ENCODE measurements at regions not wholly inside any gene's neighbourhood (a gene's known extent, or its start where the extent isn't known, plus 50 kb on each side); places are given as distances from the start of the nearest gene placed in this dataset.

- no peak for ATAC-seq
- Mint-ChIP-seq H3K27me3 (ENCODE audit: low read depth in 2 of 2) (no peaks in the 10 kb centered on the region), H3K9me3 (peaks cover 12 to 32% of the 10 kb centered on the region in 2 donors), H3K4me3 (no peak overlapping the region), H3K4me1 (no peaks in the 10 kb centered on the region), H3K27ac (no peak overlapping the region), H3K36me3 (no peaks in the 10 kb centered on the region)
- Histone ChIP-seq H3K4me1 (ENCODE audit: control insufficient read depth, insufficient read depth, low read length) (no peaks in the 10 kb centered on the region), H3K27me3 (ENCODE audit: control insufficient read depth, insufficient read depth, low read length) (no peaks in the 10 kb centered on the region), H3K4me3 (ENCODE audit: low read length) (no peak overlapping the region), H3K9me3 (ENCODE audit: control insufficient read depth, insufficient read depth, low read length) (peaks cover 10% of the 10 kb centered on the region), H3K36me3 (ENCODE audit: control insufficient read depth, insufficient read depth, low read length) (no peaks in the 10 kb centered on the region), H3K27ac (ENCODE audit: low read length) (no peak overlapping the region)
- intact Hi-C loops (cut with micrococcal nuclease): no loop called here
- DNase-seq: no peak
- WGBS (ENCODE audit: insufficient coverage): 48% methylated on average over 1 of the region's 1 CpG
- TF ChIP-seq CTCF (IDR thresholded peaks at IDR 0.05): no peak
These were observed 447.9 kb downstream of the HTR1B start for GRCh38 chr6:77015350-77015749.

GRCh38 chr6:77011929-77012545 lies 451.3 kb downstream of the HTR1B start:
- intact Hi-C loops (cut with micrococcal nuclease): no loop called here
- no peak for ATAC-seq
- Histone ChIP-seq H3K4me3 (ENCODE audit: low read length) (no peak overlapping the region), H3K4me1 (ENCODE audit: control insufficient read depth, insufficient read depth, low read length) (no peaks in the 10 kb centered on the region), H3K27ac (ENCODE audit: low read length) (no peak overlapping the region), H3K9me3 (ENCODE audit: control insufficient read depth, insufficient read depth, low read length) (peaks cover 10% of the 10 kb centered on the region), H3K27me3 (ENCODE audit: control insufficient read depth, insufficient read depth, low read length) (no peaks in the 10 kb centered on the region), H3K36me3 (ENCODE audit: control insufficient read depth, insufficient read depth, low read length) (no peaks in the 10 kb centered on the region)
- DNase-seq: no peak
- 84% methylated on average over 10 of the region's 10 CpGs for WGBS (ENCODE audit: insufficient coverage)
- H3K4me3 Mint-ChIP-seq: no peak overlapping the region
- no peak for TF ChIP-seq CTCF (IDR thresholded peaks at IDR 0.05)
- peaks cover 10 to 23% of the 10 kb centered on the region in 2 donors for H3K9me3 Mint-ChIP-seq
- H3K36me3 Mint-ChIP-seq: no peaks in the 10 kb centered on the region
- H3K27me3 Mint-ChIP-seq (ENCODE audit: low read depth in 2 of 2): no peaks in the 10 kb centered on the region
- H3K27ac Mint-ChIP-seq: no peak overlapping the region
- no peaks in the 10 kb centered on the region for H3K4me1 Mint-ChIP-seq

GRCh38 chr6:77010931-77011542 lies 452.3 kb downstream of the HTR1B start:
- no peaks in the 10 kb centered on the region for H3K4me1 Mint-ChIP-seq
- DNase-seq: no peak
- no peaks in the 10 kb centered on the region for H3K36me3 ChIP-seq (ENCODE audit: control insufficient read depth, insufficient read depth, low read length)
- no peak for ATAC-seq
- H3K27me3 Mint-ChIP-seq (ENCODE audit: low read depth in 2 of 2): no peaks in the 10 kb centered on the region
- WGBS (ENCODE audit: insufficient coverage): 91% methylated on average over 17 of the region's 17 CpGs
- H3K27me3 ChIP-seq (ENCODE audit: control insufficient read depth, insufficient read depth, low read length): no peaks in the 10 kb centered on the region
- H3K36me3 Mint-ChIP-seq: no peaks in the 10 kb centered on the region
- intact Hi-C loops (cut with micrococcal nuclease): no loop called here
- H3K9me3 ChIP-seq (ENCODE audit: control insufficient read depth, insufficient read depth, low read length): peaks cover 10% of the 10 kb centered on the region
- H3K9me3 Mint-ChIP-seq: peaks cover 7 to 23% of the 10 kb centered on the region in 2 donors
- H3K4me3 ChIP-seq (ENCODE audit: low read length): no peak overlapping the region
- TF ChIP-seq CTCF (IDR thresholded peaks at IDR 0.05): no peak
- H3K27ac ChIP-seq (ENCODE audit: low read length): no peak overlapping the region
- no peaks in the 10 kb centered on the region for H3K4me1 ChIP-seq (ENCODE audit: control insufficient read depth, insufficient read depth, low read length)
- H3K4me3 Mint-ChIP-seq: no peak overlapping the region
- H3K27ac Mint-ChIP-seq: no peak overlapping the region

GRCh38 chr6:76992553-76992952 lies 470.7 kb downstream of the HTR1B start:
- H3K4me3 ChIP-seq (ENCODE audit: low read length): no peak overlapping the region
- peaks cover 33% of the 10 kb centered on the region for H3K9me3 ChIP-seq (ENCODE audit: control insufficient read depth, insufficient read depth, low read length)
- Mint-ChIP-seq H3K36me3 (peaks cover 16% of the 10 kb centered on the region), H3K4me3 (no peak overlapping the region), H3K27me3 (ENCODE audit: low read depth in 2 of 2) (no peaks in the 10 kb centered on the region), H3K9me3 (peaks cover 7 to 30% of the 10 kb centered on the region in 2 donors), H3K4me1 (no peaks in the 10 kb centered on the region), H3K27ac (no peak overlapping the region)
- no peak for TF ChIP-seq CTCF (IDR thresholded peaks at IDR 0.05)
- DNase-seq (no peak), ATAC-seq (no peak)
- 84% methylated on average over 9 of the region's 9 CpGs for WGBS (ENCODE audit: insufficient coverage)
- no peaks in the 10 kb centered on the region for H3K27me3 ChIP-seq (ENCODE audit: control insufficient read depth, insufficient read depth, low read length)
- intact Hi-C loops (cut with micrococcal nuclease): no loop called here
- no peaks in the 10 kb centered on the region for H3K4me1 ChIP-seq (ENCODE audit: control insufficient read depth, insufficient read depth, low read length)
- no peak overlapping the region for H3K27ac ChIP-seq (ENCODE audit: low read length)
- no peaks in the 10 kb centered on the region for H3K36me3 ChIP-seq (ENCODE audit: control insufficient read depth, insufficient read depth, low read length)

Data from natural killer cell (primary cell).